H9 (cell line): ENCODE measurements at regions not wholly inside any gene's neighbourhood (a gene's known extent, or its start where the extent isn't known, plus 50 kb on each side); places are given as distances from the start of the nearest gene placed in this dataset.

ENCODE experiments used
- DNase-seq: peaks from one replicate; pipeline ENCODE4 v3.0.0-alpha.2; 2017
- H2AFZ ChIP-seq: one replicate; pipeline ENCODE4 v1.6.1; 2013; ENCODE audit warnings: mild to moderate bottlenecking, low read length, control low read depth, moderate library complexity
- H2AK5ac ChIP-seq: 2 replicates; pipeline ENCODE4 v1.6.1; 2013; ENCODE audit warnings: low read length, control low read depth, mixed read lengths; ENCODE audit not compliant: insufficient read length
- H2BK120ac ChIP-seq: one replicate; pipeline ENCODE4 v1.6.1; 2013; ENCODE audit warnings: low read depth, mild to moderate bottlenecking, low read length, control low read depth, inconsistent platforms; ENCODE audit not compliant: poor library complexity, severe bottlenecking
- H2BK12ac ChIP-seq: 2 replicates; pipeline ENCODE4 v1.6.1; 2013; ENCODE audit warnings: low read length, control low read depth, mixed read lengths, low read depth; ENCODE audit not compliant: insufficient read length
- H2BK15ac ChIP-seq: 2 replicates; pipeline ENCODE4 v1.6.1; 2013; ENCODE audit warnings: low read depth, low read length, control low read depth
- H2BK20ac ChIP-seq: one replicate; pipeline ENCODE4 v1.6.1; 2013; ENCODE audit warnings: low read depth, mild to moderate bottlenecking, low read length, control low read depth, inconsistent platforms; ENCODE audit not compliant: poor library complexity, severe bottlenecking
- H2BK5ac ChIP-seq: 2 replicates; pipeline ENCODE4 v1.6.1; 2013; ENCODE audit warnings: low read length, control low read depth, mixed read lengths; ENCODE audit not compliant: insufficient read length
- H3K14ac ChIP-seq: 2 replicates; pipeline ENCODE4 v1.6.1; 2013; ENCODE audit warnings: low read length, control low read depth; ENCODE audit not compliant: insufficient read depth
- H3K18ac ChIP-seq: 2 replicates; pipeline ENCODE4 v1.6.1; 2013; ENCODE audit warnings: low read depth, mild to moderate bottlenecking, mixed read lengths, low read length, control low read depth; ENCODE audit not compliant: insufficient read length
- H3K23ac ChIP-seq: 2 replicates; pipeline ENCODE4 v1.6.1; 2013; ENCODE audit warnings: low read length, control low read depth, mixed read lengths, low read depth; ENCODE audit not compliant: insufficient read length
- H3K23me2 ChIP-seq: 2 replicates; pipeline ENCODE4 v1.6.1; 2013; ENCODE audit warnings: low read depth, mild to moderate bottlenecking, mixed read lengths, low read length, control low read depth; ENCODE audit not compliant: insufficient read length, poor library complexity, severe bottlenecking
- H3K27ac ChIP-seq: 2 replicates; pipeline ENCODE4 v1.5.1; 2013; ENCODE audit warnings: low read length, control low read depth, mixed read lengths, low read depth; ENCODE audit not compliant: insufficient read length
- H3K27me3 ChIP-seq: 2 replicates; pipeline ENCODE4 v1.6.1; 2013; ENCODE audit warnings: low read length, control low read depth, inconsistent platforms; ENCODE audit not compliant: insufficient read depth
- H3K4ac ChIP-seq: 2 replicates; pipeline ENCODE4 v1.6.1; 2013; ENCODE audit warnings: low read depth, mild to moderate bottlenecking, control low read depth, inconsistent platforms, low read length, moderate library complexity
- H3K4me1 ChIP-seq: 2 replicates; pipeline ENCODE4 v1.6.1; 2013; ENCODE audit warnings: low read length, control low read depth, inconsistent platforms; ENCODE audit not compliant: insufficient read depth
- H3K4me2 ChIP-seq: 2 replicates; pipeline ENCODE4 v1.6.1; 2013; ENCODE audit warnings: low read length, control low read depth, mixed read lengths; ENCODE audit not compliant: insufficient read length, insufficient read depth
- H3K56ac ChIP-seq: 2 replicates; pipeline ENCODE4 v1.6.1; 2013; ENCODE audit warnings: low read depth, mild to moderate bottlenecking, mixed read lengths, low read length, control low read depth; ENCODE audit not compliant: insufficient read length
- H3K79me1 ChIP-seq: 2 replicates; pipeline ENCODE4 v1.6.1; 2013; ENCODE audit warnings: low read depth, mild to moderate bottlenecking, moderate library complexity, low read length, control low read depth, inconsistent platforms; ENCODE audit not compliant: insufficient read depth, poor library complexity, severe bottlenecking
- H3K79me2 ChIP-seq: 2 replicates; pipeline ENCODE4 v1.6.1; 2013; ENCODE audit warnings: low read length, control low read depth, inconsistent platforms; ENCODE audit not compliant: insufficient read depth
- H3K9ac ChIP-seq: 2 replicates; pipeline ENCODE4 v1.6.1; 2013; ENCODE audit warnings: low read length, control low read depth, mixed read lengths; ENCODE audit not compliant: insufficient read length; ENCODE audit errors: extremely low read depth
- H3K9me3 ChIP-seq: one replicate; pipeline ENCODE4 v1.6.1; 2013; ENCODE audit warnings: low read depth, low read length, inconsistent platforms; ENCODE audit not compliant: control insufficient read depth
- H3T11ph ChIP-seq: one replicate; pipeline ENCODE4 v1.6.1; 2013; ENCODE audit warnings: mild to moderate bottlenecking, low read length, control low read depth, inconsistent platforms
- H4K20me1 ChIP-seq: one replicate; pipeline ENCODE4 v1.6.1; 2013; ENCODE audit not compliant: control insufficient read depth, insufficient read length, insufficient read depth
- H4K5ac ChIP-seq: 2 replicates; pipeline ENCODE4 v1.6.1; 2013; ENCODE audit warnings: low read depth, mild to moderate bottlenecking, mixed read lengths, low read length, control low read depth; ENCODE audit not compliant: insufficient read length
- H4K8ac ChIP-seq: replicated peaks from 2 replicates; pipeline ENCODE4 v1.6.1; 2013; ENCODE audit warnings: low read length, control low read depth, mixed read lengths, low read depth; ENCODE audit not compliant: insufficient read length
- H4K91ac ChIP-seq: 2 replicates; pipeline ENCODE4 v1.6.1; 2013; ENCODE audit warnings: low read depth, mild to moderate bottlenecking, moderate library complexity, mixed read lengths, low read length, control low read depth; ENCODE audit not compliant: insufficient read length
- H3K27ac Mint-ChIP-seq, 3 experiments: 2 replicates in 2 of 3; 3 replicates in 1 of 3; pipeline ENCODE4 v1.8.0; 2020 to 2021; ENCODE audit warnings: mixed read lengths in 3 of 3, mild to moderate bottlenecking in 1 of 3, moderate library complexity in 1 of 3
- H3K27me3 Mint-ChIP-seq: 2 replicates; pipeline ENCODE4 v1.8.0; 2021; ENCODE audit warnings: low read depth, mild to moderate bottlenecking, moderate library complexity, mixed read lengths
- H3K36me3 Mint-ChIP-seq, 3 experiments: 2 replicates in 2 of 3; 3 replicates in 1 of 3; pipeline ENCODE4 v1.8.0; 2020 to 2021; ENCODE audit warnings: low read depth in 3 of 3, mixed read lengths in 3 of 3; ENCODE audit not compliant: insufficient read depth in 1 of 3
- H3K4me1 Mint-ChIP-seq, 2 experiments: 2 replicates each; pipeline ENCODE4 v1.8.0; 2020; ENCODE audit warnings: mixed read lengths in 2 of 2
- H3K4me3 Mint-ChIP-seq, 2 experiments: 2 replicates in 1 of 2; 3 replicates in 1 of 2; pipeline ENCODE4 v1.8.0; 2020 to 2021; ENCODE audit warnings: mild to moderate bottlenecking in 2 of 2, mixed read lengths in 2 of 2, moderate library complexity in 1 of 2
- H3K9me3 Mint-ChIP-seq, 2 experiments: 2 replicates in 1 of 2; 3 replicates in 1 of 2; pipeline ENCODE4 v1.8.0; 2020; ENCODE audit warnings: mild to moderate bottlenecking in 2 of 2, mixed read lengths in 2 of 2, moderate library complexity in 1 of 2
- WGBS: extraction: QIAGEN DNeasy Blood & Tissue Kit; methylation state at CpG from one replicate; pipeline ENCODE4 v1.1.7; 2013; ENCODE audit warnings: missing lambda C conversion rate, low lambda C conversion rate, mixed read lengths; ENCODE audit not compliant: insufficient read length; ENCODE audit errors: extremely low coverage; 5-methylcytosine and 5-hydroxymethylcytosine counted together
- TF ChIP-seq, protein P1 (sequence below): fragments of 200-600 bp; sonication (generic); conservative IDR thresholded peaks from 3 replicates; pipeline ENCODE4 v1.8.0; 2021; ENCODE audit warnings: antibody characterized with exemption, mild to moderate bottlenecking

DNA sequence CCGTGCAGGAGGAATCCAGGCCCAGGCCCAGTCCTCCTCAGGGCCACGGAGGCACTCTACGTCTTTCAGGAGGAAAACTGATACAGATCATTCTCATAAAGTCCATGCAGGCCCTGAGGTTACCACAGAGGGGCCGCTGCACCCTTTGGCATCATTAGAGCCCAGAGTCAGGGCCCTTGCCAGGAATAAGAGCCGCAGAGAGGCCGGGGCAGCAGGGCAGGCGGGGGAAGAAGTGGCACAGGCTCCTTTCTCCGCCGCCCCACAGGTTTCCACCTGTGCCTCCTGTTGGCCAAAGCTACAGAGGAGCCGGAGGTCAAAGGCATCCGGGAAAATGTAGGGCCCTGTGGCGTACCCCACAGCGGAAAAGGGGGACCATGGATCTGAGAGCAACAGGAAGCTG lies 366.6 kb upstream of the SHH start:
- H2BK15ac ChIP-seq = no peak overlapping the region
- H3K79me1 ChIP-seq = no peaks in the 10 kb centered on the region
- DNase-seq = no peak
- H2BK120ac ChIP-seq = no peak overlapping the region
- H3T11ph ChIP-seq = no peak overlapping the region
- Mint-ChIP-seq H3K27ac (no peak overlapping the region), H3K27me3 (peaks cover 1% of the 10 kb centered on the region; the same call in 1 of the 2 replicates), H3K36me3 (no peaks in the 10 kb centered on the region), H3K4me1 (no peaks in the 10 kb centered on the region), H3K9me3 (peaks cover under 1% of the 10 kb centered on the region in 2 experiments; a peak in 2 of 5 replicates), H3K4me3 (no peak overlapping the region)
- no peak overlapping the region for H4K5ac ChIP-seq
- no peaks in the 10 kb centered on the region for H4K20me1 ChIP-seq
- H3K23me2 ChIP-seq = no peaks in the 10 kb centered on the region
- H4K91ac ChIP-seq = no peak overlapping the region
- no peak overlapping the region for H3K27ac ChIP-seq
- H2AFZ ChIP-seq = no peak overlapping the region
- H3K56ac ChIP-seq = no peak overlapping the region
- no peaks in the 10 kb centered on the region for H3K79me2 ChIP-seq
- no peaks in the 10 kb centered on the region for H3K4me1 ChIP-seq
- H2BK20ac ChIP-seq = no peak overlapping the region
- no peaks in the 10 kb centered on the region for H3K27me3 ChIP-seq
- no peaks in the 10 kb centered on the region for H3K9me3 ChIP-seq
- no peak overlapping the region for H3K4ac ChIP-seq
- no peak overlapping the region for H3K14ac ChIP-seq
- no CpG with 5 or more reads among the region's 13 CpGs for WGBS
- H2BK5ac ChIP-seq = no peak overlapping the region
- H3K9ac ChIP-seq = no peak overlapping the region
- H2BK12ac ChIP-seq = no peak overlapping the region
- TF ChIP-seq, protein P1, sequence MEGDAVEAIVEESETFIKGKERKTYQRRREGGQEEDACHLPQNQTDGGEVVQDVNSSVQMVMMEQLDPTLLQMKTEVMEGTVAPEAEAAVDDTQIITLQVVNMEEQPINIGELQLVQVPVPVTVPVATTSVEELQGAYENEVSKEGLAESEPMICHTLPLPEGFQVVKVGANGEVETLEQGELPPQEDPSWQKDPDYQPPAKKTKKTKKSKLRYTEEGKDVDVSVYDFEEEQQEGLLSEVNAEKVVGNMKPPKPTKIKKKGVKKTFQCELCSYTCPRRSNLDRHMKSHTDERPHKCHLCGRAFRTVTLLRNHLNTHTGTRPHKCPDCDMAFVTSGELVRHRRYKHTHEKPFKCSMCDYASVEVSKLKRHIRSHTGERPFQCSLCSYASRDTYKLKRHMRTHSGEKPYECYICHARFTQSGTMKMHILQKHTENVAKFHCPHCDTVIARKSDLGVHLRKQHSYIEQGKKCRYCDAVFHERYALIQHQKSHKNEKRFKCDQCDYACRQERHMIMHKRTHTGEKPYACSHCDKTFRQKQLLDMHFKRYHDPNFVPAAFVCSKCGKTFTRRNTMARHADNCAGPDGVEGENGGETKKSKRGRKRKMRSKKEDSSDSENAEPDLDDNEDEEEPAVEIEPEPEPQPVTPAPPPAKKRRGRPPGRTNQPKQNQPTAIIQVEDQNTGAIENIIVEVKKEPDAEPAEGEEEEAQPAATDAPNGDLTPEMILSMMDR = no peak
- no peak overlapping the region for H3K4me2 ChIP-seq
- H2AK5ac ChIP-seq = no peak overlapping the region
- no peak overlapping the region for H3K23ac ChIP-seq
- H3K18ac ChIP-seq = no peak overlapping the region
- no peak overlapping the region for H4K8ac ChIP-seq
